T-helper 2 cell treated with Interferon-gamma antibody and Interleukin-4, amounts not matched to agents 100 ng/mL and 5 ng/mL, for 36 hours (primary cell): ENCODE measurements at regions not wholly inside any gene's neighbourhood (a gene's known extent, or its start where the extent isn't known, plus 50 kb on each side); places are given as distances from the start of the nearest gene placed in this dataset.

Experiments
- intact Hi-C: fragments of 100-400 bp; cut with micrococcal nuclease; formaldehyde crosslinking; loops from one replicate; pipeline ENCODE4 v1.15.1; 2023

DNA sequence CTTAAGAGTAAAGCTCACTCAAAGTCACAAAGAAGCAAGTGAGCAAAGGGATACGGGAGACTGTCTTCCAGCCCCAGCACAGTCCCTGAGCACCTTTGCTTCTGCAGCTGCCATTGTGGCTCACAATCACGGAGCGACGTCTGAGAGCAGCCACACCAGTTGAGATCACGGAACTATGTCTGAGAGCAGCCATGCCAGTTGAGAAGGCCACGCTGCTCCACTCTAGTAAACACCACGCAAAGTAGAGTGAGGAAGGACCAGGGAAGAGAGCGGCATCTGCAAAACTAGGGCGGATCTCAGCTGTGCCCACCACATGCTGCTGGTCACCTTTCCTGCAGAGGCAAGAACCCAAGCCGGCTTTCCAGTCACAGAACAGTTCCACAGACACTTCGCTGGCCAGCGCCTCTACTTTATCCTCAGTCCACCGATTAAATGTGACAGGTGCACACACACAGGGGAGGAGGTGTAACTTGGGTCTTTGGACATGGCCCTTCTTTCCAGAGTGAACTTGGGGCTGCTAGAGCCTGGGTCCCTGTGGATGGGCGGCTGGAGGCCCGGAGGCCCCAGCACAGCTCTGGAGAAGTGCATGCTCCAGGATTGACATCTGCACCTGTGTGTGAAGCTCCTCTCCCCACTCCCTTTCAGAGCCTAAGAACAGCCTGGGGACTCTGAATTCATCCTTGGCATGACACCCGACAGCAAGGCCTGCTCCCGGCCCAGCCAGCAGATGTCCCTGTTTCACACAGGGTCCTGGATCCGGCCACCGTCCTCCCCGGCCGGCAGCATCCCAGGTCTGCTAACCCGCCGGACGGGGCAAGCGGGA is 324.9 kb upstream of the IRX4 start:
- intact Hi-C loops = no loop called here

DNA sequence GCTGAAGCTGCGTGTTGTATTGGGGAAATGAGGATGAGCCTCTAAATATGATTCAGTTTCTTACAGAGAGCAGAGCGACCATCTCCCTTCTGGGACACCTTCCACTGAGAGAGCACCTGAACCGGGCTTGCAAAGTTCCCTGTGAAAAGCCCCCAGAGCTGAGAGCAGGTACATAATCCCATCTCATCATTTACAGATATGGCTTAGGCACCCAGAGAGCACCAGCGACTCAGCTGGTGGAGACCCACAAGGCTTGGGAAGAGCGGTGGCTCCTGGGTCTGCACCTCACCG is 324.3 kb upstream of the IRX4 start:
- intact Hi-C loops = no loop called here

DNA sequence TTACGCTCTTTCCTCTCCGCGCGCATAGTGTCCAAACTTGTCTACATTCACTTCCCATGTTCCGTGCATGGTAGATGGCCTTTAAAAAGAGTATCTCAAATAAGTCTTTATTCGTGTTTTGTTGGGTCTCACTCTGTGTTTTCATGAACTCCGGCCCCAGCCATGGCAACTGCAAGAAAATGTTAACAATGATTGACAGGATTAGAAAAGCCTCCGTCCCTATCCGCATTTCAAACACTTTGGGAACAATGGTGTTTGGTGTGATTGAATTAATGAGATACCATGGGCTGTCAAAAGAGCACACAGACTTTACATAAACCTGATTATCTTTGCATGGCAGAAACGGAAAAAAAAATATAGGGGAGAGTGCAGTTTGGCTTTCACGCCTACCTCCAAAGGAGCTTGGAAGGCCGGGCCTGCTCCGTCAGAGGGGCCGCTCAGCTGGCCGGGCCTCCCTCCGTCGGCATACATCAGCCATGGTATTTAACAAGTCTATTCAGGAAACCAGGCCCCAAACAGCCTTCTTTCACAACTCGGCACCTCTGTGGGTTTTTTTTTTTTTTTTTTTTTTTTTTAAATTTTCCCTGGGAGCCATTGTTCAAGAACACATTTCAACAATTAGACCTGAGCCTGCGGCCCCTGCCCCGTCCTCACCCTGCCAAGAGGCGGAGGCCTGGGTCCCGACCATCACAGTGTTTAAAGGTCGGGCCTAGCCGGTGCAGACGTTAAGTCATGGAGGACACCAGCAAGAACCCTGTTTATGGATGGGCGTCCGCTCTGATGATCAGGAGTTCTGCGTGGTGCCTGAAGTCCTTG is 323.8 kb upstream of the IRX4 start:
- intact Hi-C loops = no loop called here

- intact Hi-C loops = no loop called here
Observed at GRCh38 chr5:2205596-2206226, 323.0 kb upstream of the IRX4 start.

DNA sequence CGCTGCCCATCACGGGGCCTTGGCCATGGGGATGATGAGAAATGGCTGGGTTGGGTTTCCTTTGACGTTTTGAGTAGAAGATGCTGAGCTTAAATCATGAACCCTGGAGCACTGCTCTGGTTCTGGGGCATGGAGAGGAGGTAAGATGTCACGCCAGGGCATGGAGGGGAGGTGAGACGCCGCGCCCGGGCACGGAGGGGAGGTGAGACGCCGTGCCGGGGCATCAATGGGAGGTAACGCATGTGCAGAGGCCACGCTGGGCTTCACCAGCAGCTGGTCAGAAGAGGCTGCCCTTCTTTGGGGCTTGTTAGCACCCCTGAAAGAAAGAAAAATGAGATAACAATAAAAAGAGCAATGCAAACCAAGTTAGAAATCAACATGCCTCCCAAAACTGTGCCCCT is 322.5 kb upstream of the IRX4 start:
- intact Hi-C loops = no loop called here

DNA sequence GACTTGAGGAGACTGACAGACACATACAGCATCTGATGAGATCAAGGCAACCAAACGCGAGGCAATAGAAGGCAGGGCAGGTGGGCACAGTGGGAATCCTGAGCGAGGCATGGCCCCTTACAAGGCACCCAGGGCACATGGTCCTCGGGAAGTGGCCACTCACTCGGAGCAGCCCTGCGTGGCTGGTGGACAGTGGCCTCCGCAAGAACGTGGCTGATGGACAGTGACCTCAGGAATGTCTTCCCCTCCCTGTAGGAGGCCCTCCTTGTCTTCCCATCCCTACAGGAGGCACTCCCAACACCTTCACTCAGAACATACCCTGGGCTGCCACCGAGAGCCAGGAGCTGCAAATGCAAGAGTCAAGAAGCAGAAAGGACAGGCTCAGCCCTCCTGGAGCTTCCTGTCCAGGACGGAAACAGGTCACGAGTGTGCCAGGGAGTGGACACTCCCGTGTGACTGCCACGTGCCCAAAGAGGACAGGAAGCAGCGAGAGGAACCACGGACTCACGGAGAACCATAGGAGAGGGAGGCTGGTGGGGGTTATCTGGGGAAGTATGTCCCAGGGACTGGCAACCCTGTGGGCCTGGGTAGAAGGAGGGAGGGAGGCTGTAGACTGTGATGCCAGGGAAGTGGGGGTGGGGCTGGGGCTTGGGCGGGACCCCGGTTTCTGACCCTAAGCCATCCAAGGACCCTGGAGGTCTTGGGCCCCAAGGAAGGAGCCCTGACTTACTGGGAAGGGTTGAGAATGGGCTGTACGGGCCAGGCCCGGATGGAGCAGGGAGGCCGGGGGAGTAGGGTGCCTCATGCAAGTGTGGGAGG is 321.9 kb upstream of the IRX4 start:
- intact Hi-C loops = no loop called here

DNA sequence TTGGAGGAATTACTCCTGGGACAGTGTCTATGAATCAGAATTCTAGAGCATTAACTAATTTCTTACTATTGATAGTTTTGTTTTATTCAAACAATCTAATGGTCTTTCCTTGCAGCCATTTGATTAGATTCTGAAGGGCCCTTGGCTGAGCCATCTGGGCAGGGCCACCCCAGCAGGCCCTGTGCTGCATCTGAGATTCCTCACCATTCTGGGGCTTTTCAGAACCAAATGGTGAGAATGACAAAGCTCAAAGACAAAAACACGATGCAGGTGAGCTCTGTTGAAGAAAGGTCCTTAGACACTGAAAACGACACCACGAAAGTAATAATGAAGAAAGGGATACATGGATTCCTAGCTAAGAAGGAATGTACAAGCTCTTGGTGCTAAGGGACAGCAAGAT is 321.0 kb upstream of the IRX4 start:
- intact Hi-C loops = no loop called here

- intact Hi-C loops = no loop called here
Observed at GRCh38 chr5:2201832-2202231, 319.1 kb upstream of the IRX4 start.

- intact Hi-C loops = no loop called here
Observed at GRCh38 chr5:2201421-2201820, 318.7 kb upstream of the IRX4 start.

DNA sequence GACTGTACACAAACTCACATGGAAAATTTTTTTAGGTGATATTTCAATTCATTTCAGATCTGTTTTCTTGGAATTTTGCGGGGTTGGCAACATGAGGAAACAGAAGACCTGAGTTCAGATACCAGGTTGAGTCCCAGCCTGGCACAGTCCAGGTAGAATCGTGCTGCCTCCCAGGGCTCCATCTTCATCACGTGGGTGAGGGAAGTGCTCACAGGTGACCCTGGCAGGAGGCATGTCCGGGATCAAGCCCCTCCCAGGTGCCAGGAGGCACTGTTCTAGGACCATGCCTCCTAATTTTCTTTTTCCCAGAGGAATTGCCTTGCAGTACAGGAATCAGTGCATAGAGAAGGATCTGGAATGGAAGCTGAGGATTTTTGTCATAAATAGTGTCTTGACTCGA is 318.3 kb upstream of the IRX4 start:
- intact Hi-C loops = no loop called here

- intact Hi-C loops = no loop called here
Observed at GRCh38 chr5:2200261-2200950, 317.7 kb upstream of the IRX4 start.

GRCh38 chr5:2199697-2200096 is 317.0 kb upstream of the IRX4 start:
- intact Hi-C loops = no loop called here

GRCh38 chr5:2196989-2197619 is 314.4 kb upstream of the IRX4 start:
- intact Hi-C loops = no loop called here

DNA sequence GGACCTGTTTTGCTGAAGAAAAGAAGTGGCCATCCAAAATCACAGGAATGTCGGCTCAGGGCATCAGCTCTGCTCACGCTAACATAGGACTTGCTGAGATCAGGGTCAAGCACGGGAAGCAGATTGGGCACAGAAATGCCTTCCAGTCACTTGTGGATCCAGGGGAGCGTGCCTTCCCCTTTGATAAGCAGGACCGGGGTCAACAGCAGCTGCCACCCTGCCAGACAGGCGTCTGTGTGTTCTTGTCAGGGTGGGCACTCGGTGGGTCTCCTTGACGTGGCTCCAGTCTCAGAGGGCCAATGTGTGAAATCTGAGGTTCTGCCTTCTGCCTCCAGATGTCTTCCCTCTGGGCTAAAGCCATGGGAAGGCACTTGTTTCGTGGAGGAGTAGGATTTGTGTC is 313.7 kb upstream of the IRX4 start:
- intact Hi-C loops = no loop called here

GRCh38 chr5:2194949-2195348 is 312.2 kb upstream of the IRX4 start:
- intact Hi-C loops = no loop called here

GRCh38 chr5:2194236-2194555 is 311.5 kb upstream of the IRX4 start:
- intact Hi-C loops = no loop called here

- intact Hi-C loops = no loop called here
Observed at GRCh38 chr5:2193542-2194235, 311.0 kb upstream of the IRX4 start.

DNA sequence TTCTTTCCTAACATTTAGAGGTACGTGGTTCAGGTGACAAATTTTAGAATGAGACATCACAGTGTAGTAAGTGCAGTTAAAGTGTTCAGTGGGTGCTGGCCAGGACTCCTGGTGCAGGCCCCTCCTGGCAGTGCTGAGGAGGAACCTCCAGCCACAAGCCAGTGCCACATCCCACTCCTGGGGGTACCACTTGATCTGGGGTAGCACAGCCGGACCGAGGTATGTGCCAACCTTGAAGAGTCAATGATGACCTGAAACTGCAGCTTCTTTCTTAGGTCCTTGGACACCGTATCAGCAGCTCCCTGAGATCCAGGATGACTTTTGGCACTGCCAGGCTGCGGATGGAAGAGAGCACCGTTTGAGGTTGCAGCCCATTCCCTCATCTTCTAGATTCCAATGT is 310.4 kb upstream of the IRX4 start:
- intact Hi-C loops = no loop called here

GRCh38 chr5:2192496-2192895 is 309.8 kb upstream of the IRX4 start:
- intact Hi-C loops = no loop called here

DNA sequence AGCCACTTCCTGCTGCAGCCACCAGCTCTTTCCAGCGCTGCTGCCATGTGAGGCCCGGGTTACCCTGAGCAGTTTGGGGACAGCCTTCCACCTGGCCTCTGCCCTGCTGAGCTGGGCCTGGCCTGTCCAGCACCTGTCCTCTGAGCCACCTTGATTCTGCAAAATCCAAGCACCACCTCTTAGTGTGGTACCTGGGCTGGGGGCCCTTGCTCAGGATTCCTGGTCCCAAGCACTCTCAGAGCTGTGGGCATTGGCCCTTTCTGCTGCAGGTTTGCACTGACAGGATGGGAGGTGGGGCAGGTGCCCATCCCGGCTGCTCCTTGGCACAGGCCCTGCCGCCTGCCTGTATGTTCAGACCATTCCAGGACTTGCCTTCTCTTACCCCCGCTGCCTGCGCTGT is 309.2 kb upstream of the IRX4 start:
- intact Hi-C loops = no loop called here
